HUDEP-2 (cell line): ENCODE measurements at regions not wholly inside any gene's neighbourhood (a gene's known extent, or its start where the extent isn't known, plus 50 kb on each side); places are given as distances from the start of the nearest gene placed in this dataset.
"Not testable (repeated sequence)": the region's sequence is repeated elsewhere in the genome, so short reads cannot be mapped to it uniquely, and the experiment has no call there.

ENCODE experiments used
- DNase-seq, 76 experiments: peaks; one replicate each; lab custom pipeline; 2025; ENCODE audit not compliant: unreplicated experiment in 76 of 76; lab: John Stamatoyannopoulos, UW

- DNase-seq = no peak
Observed at GRCh38 chr13:50539791-50540530, 303.5 kb downstream of the DLEU7 start.

- DNase-seq = no peak
Observed at GRCh38 chr13:50543141-50543540, 300.4 kb downstream of the DLEU7 start.

GRCh38 chr13:50543782-50544181, 299.7 kb downstream of the DLEU7 start:
- DNase-seq = no peak

GRCh38 chr13:50544211-50544610, 299.3 kb downstream of the DLEU7 start:
- DNase-seq = no peak

- DNase-seq = not testable (repeated sequence)
Observed at GRCh38 chr13:50547175-50547574, 296.3 kb downstream of the DLEU7 start.

- no peak for DNase-seq
Observed at GRCh38 chr13:50548586-50548985, 294.9 kb downstream of the DLEU7 start.

- DNase-seq = no peak
Observed at GRCh38 chr13:50549221-50549942, 294.1 kb downstream of the DLEU7 start.

- no peak for DNase-seq
Observed at GRCh38 chr13:50550151-50550550, 293.3 kb downstream of the DLEU7 start.

GRCh38 chr13:50552424-50552966, 291.0 kb downstream of the DLEU7 start:
- no peak for DNase-seq

- DNase-seq = no peak
Observed at GRCh38 chr13:50561739-50562138, 281.8 kb downstream of the DLEU7 start.

- DNase-seq = no peak
Observed at GRCh38 chr13:50566646-50567045, 276.8 kb downstream of the DLEU7 start.

- DNase-seq = no peak
Observed at GRCh38 chr13:50572129-50572528, 271.4 kb downstream of the DLEU7 start.

GRCh38 chr13:50573066-50573465, 270.4 kb downstream of the DLEU7 start:
- no peak for DNase-seq

GRCh38 chr13:50574731-50575130, 268.8 kb downstream of the DLEU7 start:
- no peak for DNase-seq

- no peak for DNase-seq
Observed at GRCh38 chr13:50575138-50575537, 268.4 kb downstream of the DLEU7 start.

GRCh38 chr13:50576156-50576555, 267.3 kb downstream of the DLEU7 start:
- DNase-seq = no peak

GRCh38 chr13:50577806-50578205, 265.7 kb downstream of the DLEU7 start:
- DNase-seq = no peak

GRCh38 chr13:50580684-50581305, 262.7 kb downstream of the DLEU7 start:
- no peak for DNase-seq

- DNase-seq = no peak
Observed at GRCh38 chr13:50581586-50582196, 261.8 kb downstream of the DLEU7 start.

- no peak for DNase-seq
Observed at GRCh38 chr13:50584856-50585580, 258.5 kb downstream of the DLEU7 start.
